NCI-H524 (cell line): ENCODE measurements at regions not wholly inside any gene's neighbourhood (a gene's known extent, or its start where the extent isn't known, plus 50 kb on each side); places are given as distances from the start of the nearest gene placed in this dataset.
"Not testable (repeated sequence)": the region's sequence is repeated elsewhere in the genome, so short reads cannot be mapped to it uniquely, and the experiment has no call there.

Source experiments
- DNase-seq, 2 experiments: peaks; one replicate each; lab custom pipeline; 2025; lab: John Stamatoyannopoulos, UW

DNA sequence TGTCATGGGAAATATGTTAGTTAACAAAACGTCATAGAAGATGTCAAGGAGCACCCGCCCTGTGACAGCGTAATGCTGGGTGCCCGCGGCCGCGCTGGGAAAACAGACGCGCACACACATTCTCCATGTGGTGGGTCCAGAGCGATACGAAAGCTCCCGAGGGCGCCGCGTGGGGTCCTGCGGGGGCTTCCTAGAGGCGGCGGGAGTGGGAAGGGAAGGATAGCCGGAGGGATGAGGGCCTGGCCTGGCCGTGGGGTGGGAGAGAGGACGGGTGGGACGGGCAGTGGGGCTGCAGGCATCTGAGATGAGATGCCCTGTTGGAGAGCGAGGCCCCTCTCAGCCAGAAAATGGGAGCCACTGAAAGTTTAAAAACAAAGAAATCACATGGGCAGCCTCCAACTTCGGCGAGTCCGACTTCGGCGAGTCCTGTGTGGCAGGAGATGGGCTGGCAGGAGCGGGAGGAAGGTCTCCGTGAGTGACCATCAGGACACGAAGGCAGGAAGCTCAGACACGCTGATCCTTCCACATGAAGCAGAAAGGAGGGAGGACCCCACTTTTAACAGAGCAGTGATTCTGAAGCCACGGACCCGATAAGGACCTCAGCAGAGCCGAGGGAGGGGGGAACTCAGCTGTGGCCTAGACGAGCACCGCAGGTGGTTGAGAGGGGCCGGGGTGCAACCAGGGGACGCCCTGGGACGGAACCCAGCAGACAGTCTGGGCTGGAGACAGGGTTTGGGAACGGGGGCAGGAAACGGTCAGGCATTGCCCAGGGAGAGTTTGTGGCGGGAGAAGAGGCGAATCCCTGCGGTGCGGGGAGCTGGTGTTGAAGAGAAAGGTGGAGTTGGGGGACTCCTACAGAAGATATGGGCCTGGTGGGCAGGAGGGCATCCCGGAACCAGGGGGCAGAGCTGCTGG lies 114.1 kb upstream of the FRMD1 start:
- DNase-seq: no peak

DNA sequence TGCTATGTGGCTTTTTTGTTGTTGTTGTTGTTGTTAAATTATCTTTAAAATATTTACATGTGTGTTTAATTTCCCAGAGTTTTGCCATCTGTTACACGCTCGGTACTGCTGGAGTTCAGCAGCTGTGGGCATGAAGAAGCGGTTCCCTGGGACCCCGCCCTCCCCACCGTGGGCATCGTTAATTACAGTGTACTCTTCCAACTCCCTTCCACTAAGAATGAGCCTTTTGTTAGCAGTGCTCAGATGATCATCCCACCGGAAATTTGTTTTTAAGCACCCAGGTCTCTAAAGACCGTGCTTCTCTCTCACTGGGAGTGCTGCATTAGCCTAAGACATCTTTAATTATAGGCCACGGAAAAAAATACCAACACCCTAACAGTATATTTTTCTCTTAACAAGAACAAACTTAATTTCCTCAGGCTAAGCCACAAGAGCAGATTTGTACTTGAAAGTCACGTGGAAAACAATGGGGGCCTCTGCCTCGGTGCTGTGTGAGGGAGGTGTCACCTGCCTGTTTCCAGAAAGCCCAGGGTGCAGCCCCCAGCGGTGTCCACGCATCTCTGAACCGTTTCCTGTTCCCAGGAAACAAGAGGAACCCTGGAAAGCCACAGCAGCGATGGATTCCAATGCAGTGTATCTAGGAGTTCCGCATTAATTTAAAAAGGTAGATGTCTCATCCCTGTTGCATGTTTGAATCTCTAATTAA lies 113.3 kb upstream of the FRMD1 start:
- DNase-seq: peak in 1 of 2 experiments; percentile 18

DNA sequence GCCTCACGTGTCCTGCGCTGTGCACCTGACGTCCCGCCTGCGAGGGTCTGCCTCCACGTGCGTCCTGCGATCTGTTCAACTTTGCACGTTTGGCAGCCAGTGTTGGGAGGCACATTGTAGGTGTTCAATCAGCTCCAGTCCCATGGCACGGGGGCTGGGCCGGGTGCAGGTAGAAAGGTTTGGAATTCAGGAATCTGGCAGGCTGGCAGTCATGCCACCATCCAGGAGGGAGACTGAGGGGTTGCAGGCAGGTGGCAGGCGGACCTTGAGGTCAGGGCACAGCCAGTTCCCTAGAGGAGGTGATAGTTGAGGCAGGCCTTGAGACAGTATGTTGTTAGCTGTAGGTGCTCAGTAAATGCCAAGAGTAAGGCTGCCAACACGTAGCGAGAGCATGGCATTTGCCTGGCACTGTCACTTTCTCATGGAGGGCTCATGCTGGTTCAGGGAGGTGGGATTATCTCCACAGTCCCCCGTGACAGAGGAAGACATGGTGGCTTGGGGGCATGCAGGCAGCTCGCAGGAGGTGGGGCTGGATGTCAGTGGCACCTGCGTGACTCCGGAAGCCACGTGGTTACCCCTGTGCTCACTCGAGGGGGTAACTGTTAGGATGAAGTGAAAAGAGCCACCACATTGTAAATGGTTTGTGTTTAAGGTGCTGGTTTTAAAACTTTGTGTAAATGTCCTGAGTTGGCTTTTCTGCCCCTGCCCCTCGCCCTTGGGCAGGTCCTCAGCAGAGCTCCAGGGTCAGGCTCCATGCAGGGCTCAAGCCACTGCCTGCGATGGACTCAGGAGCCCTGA lies 111.8 kb upstream of the FRMD1 start:
- no peak for DNase-seq

DNA sequence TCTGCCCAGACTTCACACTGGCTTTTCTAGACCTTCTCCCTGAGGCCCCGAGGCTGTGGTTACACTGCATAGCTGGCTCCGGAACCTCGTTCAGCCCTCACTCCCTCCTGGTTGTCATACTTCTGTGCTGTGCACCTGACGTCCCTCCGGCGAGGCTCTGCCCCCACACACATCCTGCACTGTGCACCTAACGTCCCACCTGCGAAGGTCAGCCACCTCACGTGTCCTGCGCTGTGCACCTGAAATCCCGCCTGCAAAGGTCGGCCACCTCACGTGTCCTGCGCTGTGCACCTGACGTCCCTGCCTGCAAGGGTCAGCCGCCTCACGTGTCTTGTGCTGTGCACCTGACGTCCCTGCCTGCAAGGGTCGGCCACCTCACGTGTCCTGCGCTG lies 111.0 kb upstream of the FRMD1 start:
- no peak for DNase-seq

DNA sequence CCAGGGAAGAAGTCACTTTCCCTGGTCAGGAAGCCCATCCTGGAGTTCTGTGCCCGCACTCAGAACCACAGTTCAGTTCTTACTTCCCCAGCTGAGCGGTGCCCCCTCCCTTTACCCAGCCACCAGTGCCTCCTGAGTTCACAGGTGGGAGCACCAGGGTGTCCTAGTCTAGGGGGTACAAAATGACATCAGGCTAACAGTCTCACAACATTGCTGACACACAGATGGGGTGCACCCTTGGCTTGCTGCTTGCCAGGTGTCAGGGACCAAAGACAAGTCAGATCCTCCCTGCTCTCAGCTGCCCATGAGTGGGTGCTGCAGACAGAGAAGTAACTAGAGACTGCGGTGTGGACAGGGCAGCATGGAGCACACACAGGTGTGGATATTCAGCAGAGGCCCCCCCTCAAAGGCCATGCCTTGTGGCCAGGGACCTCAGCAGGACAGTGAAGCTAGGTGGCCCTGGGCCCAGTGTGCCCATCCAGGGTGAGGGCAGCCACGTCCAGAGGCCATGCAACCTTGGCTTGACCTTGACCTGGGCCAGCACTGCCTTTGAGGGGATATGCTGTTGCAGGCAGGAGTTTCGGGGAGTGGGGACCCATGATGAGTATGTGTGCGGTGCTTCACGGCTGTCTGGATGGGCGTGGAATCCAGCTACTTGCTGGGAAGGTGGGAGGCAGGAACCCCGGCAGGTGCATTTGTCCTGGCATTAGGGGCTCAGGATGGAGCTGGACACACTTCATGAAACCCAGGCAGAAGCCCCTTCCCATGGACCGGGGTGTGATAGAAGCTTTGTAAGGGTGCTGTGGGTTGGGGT lies 110.4 kb upstream of the FRMD1 start:
- no peak for DNase-seq

DNA sequence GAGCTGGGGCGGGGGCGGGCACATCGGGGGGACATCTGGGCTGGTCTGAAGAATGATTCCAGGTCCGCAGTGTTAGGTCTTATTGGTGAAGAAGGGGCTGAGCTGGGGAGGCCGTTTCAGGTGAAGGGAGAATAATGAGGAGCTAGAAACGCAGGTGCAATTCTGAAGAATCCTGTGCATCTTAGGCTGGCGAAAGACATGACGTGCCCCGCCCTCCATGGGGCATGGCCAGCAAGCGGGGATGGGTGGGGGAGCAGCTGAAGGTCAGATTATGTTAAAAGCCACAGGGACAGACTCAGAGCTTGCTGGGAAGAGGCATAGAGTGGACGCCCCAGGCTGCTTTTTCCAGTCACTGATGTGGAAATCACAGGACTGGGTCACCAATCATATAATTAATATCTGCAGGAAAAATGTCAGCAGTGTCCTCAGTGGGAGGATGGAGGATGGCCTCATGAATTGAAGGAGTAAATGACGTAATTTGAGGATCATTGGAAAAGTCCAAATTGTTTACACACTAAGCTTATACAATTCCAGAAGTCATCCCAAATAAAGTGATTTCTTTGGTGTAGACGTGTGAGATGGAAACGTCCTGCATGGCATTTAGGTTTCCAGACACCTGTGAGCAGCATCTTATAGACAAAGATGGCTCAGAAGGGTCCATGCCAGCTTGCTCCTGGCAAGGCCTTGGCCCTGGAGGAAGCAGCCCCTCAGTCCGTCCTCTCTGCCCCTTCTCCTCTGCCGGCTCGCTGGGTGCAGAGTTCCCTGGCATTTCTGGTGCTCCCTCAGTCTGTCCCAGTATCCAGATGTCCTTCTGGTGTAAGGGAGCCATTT lies 109.6 kb upstream of the FRMD1 start:
- DNase-seq: no peak

DNA sequence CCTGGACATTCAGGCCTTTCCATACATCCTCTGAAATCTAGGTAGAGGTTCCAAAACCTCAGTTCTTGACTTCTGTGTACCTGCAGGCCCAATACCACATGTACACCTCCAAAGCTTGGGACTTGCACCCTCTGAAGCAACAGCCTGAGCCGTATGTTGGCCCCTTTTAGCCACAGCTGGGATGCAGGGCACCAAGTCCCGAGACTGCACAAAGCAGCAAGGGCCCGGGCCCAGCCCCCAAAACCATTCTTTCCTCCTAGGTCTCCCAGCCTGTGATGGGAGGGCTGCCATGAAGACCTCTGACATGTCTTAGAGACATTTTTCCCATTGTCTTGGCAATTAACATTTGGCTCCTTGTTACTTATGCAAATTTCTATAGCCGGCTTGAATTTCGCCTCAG lies 107.4 kb upstream of the FRMD1 start:
- no peak for DNase-seq

DNA sequence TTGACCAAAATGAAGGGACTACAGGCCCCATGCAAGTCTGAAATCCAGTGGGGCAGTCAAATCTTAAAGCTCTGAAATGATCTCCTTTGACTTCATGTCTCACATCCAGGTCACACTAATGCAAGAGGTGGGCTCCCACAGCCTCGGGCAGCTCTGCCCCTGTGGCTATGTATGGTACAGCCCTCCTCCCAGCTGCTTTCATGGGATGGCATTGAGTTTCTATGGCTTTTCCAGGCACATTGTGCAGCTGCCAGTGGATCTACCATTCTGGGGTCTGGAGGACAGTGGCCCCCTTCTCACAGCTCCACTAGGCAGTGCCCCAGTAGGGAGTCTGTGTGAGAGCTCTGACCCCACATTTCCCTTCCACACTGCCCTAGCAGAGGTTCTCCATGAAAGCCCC lies 107.0 kb upstream of the FRMD1 start:
- DNase-seq: not testable (repeated sequence)

DNA sequence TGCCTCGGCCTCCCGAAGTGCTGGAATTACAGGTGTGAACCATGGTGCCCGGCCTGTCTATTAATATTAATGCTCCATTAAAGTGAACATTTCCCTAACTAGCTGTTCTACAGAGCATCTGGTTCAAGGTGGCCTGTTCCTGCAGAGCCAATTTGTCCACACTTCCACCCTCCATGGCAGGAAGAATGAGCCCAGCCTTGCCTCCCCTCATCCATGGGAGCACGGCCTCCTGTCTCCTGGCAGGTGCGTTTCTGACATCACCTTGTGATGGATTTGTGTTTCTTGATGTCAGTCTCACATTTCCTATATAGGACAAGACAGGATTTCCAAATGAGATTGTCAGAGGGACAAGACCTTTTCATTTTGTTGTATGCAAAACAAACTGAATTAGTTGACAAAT lies 105.7 kb upstream of the FRMD1 start:
- no peak for DNase-seq

DNA sequence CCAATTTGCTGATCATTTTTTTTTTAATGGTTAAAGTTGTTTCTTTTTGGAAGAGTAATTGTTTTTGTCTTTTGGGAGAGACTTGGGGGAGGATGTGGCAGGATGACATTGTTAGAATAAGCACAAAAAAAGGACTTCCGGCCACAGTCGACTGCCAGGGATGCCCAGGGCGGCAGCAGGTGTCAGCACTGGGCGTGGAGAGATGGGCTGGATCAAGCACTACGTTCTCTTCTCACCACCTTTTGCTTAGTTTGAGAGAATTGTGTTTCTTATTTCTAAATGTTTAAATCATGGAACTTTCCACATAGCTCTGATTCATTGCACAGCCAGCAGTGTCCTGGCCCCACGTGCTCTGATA lies 104.6 kb upstream of the FRMD1 start:
- no peak for DNase-seq

DNA sequence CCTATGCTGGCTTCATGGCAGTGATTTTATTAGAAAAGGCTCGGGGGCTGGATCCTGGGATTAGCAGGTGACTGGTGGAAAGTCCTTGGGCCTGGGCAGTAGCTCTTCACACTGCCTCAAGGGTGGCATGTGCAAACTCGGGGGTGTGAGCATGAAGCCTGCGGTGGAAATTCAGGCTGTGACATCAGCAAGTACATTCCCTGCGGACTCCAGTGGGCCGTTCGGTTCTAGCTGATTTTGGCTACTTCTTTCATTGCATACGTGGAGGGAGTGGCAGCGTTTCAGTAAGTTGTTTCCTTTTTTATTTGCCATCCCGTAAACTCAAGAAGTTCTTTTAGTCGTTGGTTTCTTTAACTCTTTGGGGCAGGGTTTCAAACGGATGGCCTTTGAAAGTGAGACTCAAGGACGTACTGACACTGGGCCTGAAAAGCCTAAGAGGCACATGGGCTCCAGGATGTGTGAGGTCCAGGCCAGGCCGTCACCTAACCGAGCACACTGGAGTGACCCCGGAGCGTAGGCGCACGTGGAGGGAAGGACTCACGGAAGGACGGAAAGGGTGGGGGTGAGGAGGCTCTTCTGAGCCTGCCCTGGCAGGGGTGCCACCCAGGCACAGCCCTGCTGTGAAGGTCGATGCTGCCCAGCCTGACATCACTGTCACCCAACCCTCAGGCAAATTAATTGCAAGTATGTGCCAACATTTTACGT lies 104.0 kb upstream of the FRMD1 start:
- no peak for DNase-seq

DNA sequence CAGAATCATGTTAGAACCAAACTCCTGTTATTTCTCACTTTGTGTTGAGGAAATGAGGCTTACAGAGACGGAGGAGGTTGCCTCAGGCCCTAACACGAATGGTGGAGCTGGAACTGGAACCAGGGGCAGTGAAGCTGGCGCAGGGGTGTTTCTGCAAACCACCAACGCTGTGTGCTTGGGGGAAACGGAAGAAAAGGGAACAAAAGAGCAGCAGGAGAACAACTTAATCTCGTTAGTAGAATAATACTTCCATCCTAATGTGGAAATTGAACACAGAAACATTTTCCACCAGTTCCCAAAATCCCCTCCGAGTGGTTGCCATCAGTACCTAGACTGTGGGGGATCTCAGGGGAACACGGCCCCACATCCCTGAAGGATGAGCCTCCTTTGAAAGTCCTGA lies 103.4 kb upstream of the FRMD1 start:
- DNase-seq: no peak

DNA sequence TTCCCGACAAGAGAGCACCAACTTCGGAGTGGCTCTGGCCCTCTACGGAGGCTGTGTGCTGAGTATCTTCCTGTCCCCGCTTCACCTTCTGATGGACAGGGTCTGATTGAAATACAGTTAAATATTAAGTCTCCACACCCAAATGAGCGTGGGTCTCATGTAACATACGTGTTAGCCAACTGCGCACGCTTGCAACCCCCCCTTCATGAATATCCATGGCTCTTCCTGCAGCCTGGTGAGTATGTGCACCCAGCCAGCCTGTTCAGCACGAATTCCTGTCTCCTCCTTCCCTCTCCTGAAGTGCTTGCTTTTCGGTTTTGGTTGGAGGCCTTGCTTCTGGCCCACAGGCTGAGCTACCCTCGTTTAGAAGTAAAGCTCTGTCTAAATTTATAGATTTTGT lies 102.9 kb upstream of the FRMD1 start:
- no peak for DNase-seq

DNA sequence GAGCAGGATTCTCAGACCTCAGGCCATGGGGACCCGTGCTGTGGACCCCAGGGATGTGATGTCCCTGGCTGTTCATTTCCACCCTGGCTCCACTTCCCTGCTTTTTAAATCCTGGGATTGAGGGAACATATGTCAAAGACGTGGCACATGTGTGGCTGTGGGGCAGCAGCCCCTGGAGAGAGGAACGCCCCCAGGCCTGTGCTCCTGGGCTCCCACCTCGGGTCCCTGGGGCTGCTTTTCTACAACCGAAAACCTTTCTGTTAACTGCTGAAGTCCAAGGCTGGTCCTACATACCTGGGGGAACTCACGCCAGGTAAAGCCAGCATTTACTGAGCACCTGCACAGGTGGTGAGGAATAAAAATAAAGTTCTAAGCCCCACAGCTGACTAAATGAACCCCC lies 102.3 kb upstream of the FRMD1 start:
- no peak for DNase-seq

DNA sequence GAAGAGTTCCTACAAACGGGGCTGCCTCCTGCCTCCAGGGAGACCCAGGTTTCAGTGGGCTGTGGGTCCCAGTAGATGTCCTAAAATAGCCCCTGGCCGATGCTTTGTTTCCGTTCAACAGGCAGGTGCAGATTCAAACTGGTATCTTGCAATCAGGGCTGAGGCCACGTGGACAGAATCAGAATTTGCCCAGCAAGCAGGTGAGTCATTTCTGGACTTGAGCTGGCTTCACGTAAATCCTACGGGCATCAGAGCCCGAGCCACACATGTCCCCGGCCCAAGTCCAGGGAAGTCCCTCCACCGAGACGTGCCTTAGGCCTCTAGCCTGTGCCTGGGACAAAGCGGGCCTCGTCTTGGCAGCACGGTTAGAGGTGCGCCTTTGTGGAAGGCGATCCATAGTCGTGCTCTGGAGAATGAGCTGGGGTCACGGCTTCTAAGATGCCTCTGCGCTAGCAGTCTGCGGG lies 101.6 kb upstream of the FRMD1 start:
- no peak for DNase-seq

DNA sequence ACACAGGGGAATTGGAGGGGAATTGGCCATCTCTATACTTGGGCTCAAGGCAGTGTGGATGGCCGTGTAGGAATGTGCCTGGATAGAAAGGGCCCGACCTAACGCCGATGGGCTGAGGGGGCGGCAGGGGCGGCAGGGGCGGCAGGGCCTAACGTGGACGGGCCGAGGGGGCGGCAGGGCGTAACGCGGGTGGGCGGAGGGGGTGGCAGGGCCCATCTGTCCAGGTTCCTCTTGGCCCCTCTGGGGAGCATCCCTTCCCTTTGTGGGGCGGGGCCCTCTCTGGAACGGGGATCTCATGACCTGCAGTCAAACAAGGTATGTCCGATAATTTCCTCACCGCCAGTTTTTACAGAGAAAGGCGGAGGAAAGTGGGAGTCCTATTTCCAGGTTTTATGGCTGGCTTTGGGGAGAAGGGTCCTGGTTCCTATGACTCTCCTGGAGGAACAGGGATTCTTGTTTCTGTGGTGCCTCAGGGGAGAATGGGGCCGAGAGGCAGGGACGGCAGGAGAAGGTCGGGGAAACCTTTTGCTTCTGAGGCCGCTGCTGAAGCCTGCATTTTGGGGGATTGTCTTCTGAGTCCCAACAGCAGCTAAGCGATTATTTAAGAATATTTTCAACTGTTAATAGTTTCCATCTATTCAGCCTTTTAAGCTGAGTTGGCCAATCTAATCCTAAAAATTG lies 100.8 kb upstream of the FRMD1 start:
- DNase-seq: no peak

DNA sequence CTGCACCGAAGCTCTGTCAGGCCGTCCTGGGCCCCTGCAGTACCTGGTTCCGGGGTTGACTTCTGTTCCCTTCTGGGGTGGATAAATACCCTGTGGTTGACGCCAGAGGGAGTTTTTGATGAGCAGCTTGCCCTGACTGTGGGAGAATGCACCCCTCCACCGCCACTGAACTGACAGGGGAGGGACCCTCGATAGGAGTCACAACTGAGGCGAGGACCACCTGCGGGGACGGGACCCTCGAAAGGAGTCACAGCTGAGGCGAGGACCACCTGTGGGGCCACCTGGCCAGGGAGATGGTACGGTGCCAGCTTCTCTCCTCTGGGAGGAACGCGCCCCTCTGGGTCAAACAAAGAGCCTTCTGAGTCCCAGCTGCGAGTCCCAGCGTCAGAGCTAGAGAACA lies 100.1 kb upstream of the FRMD1 start:
- no peak for DNase-seq

DNA sequence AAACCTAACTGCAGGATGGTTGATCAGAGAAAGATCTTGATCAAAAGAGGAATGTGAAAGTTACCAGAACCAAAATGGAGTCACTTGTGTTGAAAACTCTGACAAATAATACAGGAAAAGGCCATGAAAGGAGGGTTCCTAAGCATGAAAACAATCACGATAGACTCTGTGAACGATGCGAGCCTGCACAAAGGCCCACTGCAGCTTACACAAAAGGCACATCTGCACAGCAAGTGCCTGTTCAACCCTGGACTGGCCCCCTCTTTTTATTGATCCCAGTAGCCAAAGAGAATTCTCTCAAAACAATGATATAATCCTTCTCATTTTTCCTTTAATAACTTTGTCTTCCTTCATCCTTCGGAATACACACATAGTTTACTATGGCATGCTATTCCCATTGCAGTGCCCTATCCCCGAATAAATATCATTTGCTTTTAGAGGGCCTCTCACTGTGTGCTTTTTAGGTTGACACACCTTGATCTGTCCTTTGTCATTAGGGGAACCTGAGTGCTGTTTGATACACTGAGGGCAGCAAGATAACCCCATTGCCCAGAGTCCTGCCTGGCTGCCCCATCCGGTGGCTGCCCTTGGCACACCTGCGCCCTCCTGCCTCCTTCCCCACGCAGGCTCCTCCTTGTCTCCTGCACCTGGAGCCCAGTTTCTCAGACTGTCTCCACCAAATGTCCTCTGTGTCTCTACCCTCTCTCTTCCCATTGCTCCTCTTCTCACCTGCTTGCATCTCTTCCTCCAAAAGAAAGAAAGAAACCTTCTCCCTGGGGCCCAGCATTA lies 98.3 kb upstream of the FRMD1 start:
- DNase-seq: no peak
